ENCODE measurements at regions not wholly inside any gene's neighbourhood (a gene's known extent, or its start where the extent isn't known, plus 50 kb on each side); places are given as distances from the start of the nearest gene placed in this dataset.

- no peak for DNase-seq (ENCODE audit: low read depth, low spot score)
Observed at GRCh38 chr20:6954219-6954618, 186.7 kb downstream of the BMP2 start.

GRCh38 chr20:6956056-6956455 is 188.6 kb downstream of the BMP2 start:
- no peak for DNase-seq (ENCODE audit: low read depth, low spot score)

GRCh38 chr20:6956574-6956973 is 189.1 kb downstream of the BMP2 start:
- no peak for DNase-seq (ENCODE audit: low read depth, low spot score)

DNA sequence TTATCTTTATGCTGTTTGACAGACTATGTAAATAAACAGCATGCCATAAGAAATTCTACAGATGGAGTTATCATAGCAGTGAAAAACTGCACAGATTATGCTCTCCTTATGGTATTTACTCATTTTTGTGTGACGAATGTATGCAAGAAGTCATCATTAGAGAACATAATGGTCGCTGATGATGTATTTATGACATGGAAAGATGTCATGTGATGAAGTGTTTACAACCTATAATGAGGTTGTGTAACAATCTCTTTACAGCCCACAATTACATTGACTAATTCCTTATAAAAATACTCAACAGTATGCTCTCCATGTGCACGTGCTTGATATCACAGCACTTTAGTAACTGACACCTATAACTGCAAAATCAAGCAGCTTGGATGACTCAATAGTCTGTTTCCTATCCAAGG is 192.4 kb downstream of the BMP2 start:
- DNase-seq (ENCODE audit: low read depth, low spot score): no peak

DNA sequence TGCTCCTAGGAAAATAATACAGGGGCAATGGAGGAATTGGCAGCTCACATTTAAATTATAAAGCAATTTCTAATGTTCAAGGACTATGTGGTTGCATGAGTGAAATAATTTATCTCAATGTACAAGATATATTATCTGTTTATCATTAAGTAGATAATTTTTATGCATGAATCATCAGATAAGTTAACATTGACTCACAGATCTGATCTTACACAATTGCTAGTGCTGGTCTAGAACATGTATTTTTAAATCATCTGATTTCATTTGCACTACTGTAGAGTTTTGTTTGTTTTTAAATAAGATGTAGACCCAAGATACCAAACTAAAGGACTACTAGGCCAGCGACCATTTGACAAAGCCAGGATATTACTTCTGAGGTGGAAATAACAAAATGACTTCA is 199.2 kb downstream of the BMP2 start:
- no peak for DNase-seq (ENCODE audit: low read depth, low spot score)

DNA sequence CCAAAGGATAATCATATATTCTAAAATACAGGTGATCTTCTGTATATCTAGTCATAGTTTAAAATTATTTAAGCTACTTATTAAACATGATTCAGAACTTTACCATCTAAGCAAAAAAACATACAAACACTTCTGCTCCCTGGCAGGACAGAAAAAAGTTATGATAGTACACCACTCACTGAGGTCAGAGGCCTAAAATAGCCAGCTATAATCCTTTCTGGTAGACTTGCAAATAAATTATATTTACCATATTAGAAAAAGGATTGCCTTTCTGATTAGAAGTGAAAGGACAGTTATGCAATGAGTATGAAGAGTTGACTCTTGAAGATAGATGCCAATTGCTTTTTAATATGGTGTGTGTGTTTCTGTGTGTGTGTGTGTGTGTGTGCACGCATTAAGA is 207.4 kb downstream of the BMP2 start:
- DNase-seq (ENCODE audit: low read depth, low spot score): no peak

- DNase-seq (ENCODE audit: low read depth, low spot score): no peak
Observed at GRCh38 chr20:6975311-6975710, 207.8 kb downstream of the BMP2 start.

DNA sequence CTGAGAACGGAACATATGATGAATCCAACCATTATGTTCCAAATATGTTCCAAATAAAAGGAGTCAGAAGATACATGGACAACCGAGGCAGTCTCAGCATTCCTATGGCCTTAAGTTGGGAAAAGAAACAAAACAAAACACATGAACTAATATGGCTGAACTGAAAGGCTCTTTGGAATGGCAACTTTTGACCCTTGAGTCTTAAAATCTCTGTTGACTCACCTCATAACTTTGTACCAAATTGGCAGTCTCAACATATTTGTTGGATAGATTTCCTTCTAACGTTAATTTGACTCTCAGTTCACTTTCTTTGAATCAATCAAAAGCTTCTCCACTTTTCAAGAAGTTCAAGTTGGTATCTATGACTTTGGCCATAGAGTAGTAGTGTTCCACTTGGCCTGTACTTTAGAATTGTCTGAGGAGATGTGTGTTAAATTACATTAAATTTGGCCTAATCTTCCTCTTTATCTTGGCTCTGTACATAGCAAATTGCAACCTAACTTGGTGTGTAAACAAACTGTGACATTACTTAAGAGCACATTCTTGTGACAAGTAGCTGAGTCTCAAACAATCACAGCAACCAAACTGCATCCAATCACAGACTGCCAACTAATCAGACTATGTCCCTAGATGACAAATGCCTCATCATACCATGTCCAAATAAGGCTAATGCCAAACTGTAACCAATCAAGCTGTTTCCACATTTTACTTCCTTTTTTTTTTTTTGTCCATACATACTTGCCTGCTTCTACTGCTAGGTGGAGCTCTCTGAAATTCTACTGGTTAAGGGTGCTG is 208.8 kb downstream of the BMP2 start:
- no peak for DNase-seq (ENCODE audit: low read depth, low spot score)

GRCh38 chr20:6979621-6980020 is 212.1 kb downstream of the BMP2 start:
- no peak for DNase-seq (ENCODE audit: low read depth, low spot score)

DNA sequence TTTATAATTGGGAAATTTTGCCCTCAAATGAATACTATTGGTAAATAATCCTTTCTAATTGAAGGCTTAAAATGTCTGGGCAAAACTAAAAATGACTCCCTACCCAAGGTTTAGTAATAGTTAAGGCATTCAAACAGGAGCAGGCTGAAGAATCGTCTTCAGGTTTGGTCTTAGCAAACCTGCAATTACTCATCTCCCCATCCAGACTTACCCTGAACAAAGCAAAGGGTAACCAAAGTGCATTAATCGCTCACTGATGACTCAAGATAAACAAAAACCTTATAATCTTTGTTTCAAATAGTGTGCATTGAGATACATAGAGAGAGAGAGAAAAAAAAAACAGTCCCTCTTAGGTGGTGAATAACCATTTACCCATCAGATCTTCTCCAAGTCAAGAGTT is 225.5 kb downstream of the BMP2 start:
- no peak for DNase-seq (ENCODE audit: low read depth, low spot score)

GRCh38 chr20:6993511-6993910 is 226.0 kb downstream of the BMP2 start:
- DNase-seq (ENCODE audit: low read depth, low spot score): no peak

GRCh38 chr20:6994452-6994851 is 227.0 kb downstream of the BMP2 start:
- DNase-seq (ENCODE audit: low read depth, low spot score): no peak

DNA sequence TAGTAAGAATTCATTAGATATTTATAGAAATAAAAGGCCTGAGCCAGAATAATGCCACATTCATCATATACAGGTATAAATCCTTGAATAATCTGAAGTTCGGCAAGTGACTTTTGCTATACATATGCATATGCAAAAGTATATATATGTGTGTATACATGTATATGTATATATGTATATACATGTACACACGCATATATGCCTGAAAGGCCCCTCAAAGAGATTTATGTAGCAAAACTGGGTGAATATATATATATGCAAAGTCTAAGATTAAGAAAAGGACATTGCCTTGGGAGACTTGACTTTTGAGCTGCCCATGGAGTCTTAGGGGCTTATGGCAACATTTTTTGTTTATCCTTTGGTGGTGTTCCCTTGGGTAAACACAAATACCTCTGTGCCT is 231.4 kb downstream of the BMP2 start:
- no peak for DNase-seq (ENCODE audit: low read depth, low spot score)

- no peak for DNase-seq (ENCODE audit: low read depth, low spot score)
Observed at GRCh38 chr20:6999381-6999780, 231.9 kb downstream of the BMP2 start.

GRCh38 chr20:7003598-7003997 is 236.1 kb downstream of the BMP2 start:
- DNase-seq (ENCODE audit: low read depth, low spot score): no peak

DNA sequence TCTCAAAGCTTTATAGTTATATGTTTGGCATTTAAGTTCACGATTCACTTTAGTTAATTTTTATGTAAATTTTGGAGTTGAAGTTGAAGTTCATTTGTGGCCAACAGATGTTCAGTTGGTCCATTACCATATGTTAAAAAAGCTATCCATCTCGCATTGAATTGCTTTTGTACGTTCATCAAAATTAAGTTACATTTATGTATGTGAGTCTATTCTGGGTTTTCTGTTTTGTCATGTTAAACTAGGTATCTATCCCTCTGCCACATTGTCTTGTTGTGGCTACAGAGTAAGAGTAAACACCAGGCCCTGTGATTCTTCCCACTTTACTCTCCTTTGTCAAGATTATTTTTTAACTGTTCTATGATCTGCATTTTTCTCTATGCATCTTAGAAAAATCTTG is 237.3 kb downstream of the BMP2 start:
- no peak for DNase-seq (ENCODE audit: low read depth, low spot score)

- DNase-seq (ENCODE audit: low read depth, low spot score): no peak
Observed at GRCh38 chr20:7010527-7010926, 243.0 kb downstream of the BMP2 start.

DNA sequence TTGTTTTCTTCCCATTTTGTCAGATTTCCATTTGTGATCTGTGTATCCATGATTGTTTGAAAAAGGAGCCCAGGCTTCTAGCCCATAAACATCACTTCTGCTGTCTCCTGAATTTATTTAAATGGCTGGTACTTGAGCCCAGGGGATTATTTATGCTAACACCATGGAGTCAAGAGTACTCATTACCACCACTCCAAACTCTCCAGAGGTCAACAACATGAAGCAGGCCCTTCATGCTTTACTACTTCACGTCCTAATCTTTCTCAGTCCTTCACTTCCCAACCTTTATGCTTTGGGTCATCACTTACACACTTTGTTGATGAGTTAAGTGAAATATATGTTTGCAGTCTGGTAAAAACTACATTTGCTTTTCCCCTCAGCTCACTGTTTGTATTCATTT is 247.8 kb downstream of the BMP2 start:
- no peak for DNase-seq (ENCODE audit: low read depth, low spot score)

GRCh38 chr20:7022597-7022996 is 255.1 kb downstream of the BMP2 start:
- no peak for DNase-seq (ENCODE audit: low read depth, low spot score)

GRCh38 chr20:7025635-7026034 is 258.1 kb downstream of the BMP2 start:
- no peak for DNase-seq (ENCODE audit: low read depth, low spot score)

DNA sequence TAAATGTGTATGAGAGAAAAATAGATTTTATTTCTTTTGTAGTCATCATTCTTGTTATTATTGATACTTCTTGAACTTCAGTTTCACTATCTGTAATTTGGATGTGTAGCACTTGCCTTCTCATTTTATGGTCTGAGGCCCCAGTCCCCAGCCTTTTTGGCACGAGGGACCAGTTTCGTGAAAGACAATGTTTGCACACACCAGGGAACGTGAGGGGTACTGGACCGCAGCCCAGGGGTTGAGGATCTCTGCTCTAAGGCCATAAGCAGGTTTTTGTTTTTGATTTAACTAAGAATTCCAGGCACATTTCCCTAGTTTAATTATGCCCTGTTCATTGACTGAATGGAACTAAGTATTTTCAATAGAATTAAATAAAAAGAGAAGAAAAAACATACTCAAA is 261.5 kb downstream of the BMP2 start:
- DNase-seq (ENCODE audit: low read depth, low spot score): no peak

GRCh38 chr20:7031222-7031621 is 263.7 kb downstream of the BMP2 start:
- no peak for DNase-seq (ENCODE audit: low read depth, low spot score)

DNA sequence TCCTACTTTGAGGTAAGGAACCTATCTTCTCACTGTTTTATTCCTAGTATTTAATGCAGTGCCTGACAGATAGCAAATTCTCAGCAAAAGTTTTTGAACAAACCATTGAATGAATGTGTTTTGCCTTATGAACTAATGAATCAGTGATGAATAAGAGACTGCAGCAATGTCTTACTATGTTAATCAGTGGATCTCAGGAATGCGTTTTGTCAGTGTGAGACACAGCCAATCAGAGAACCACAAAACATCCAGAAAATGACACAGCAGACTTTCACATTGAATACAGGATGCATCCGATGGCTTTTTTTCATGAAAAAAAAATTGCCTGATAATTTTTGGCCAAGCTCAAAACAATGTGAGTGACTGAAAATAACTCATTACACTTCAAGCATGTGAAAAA is 270.5 kb downstream of the BMP2 start:
- no peak for DNase-seq (ENCODE audit: low read depth, low spot score)

- DNase-seq (ENCODE audit: low read depth, low spot score): no peak
Observed at GRCh38 chr20:7057611-7058010, 290.1 kb downstream of the BMP2 start.

All from smooth muscle cell of the brain vasculature (primary cell).